ENCODE measurements at regions not wholly inside any gene's neighbourhood (a gene's known extent, or its start where the extent isn't known, plus 50 kb on each side); places are given as distances from the start of the nearest gene placed in this dataset.

- TF ChIP-seq CTCF (IDR thresholded peaks at IDR 0.05; ENCODE audit: insufficient read depth, low read depth, low read length, missing control alignments): no peak
- peak; percentile 95 for DNase-seq (ENCODE audit: low read depth)
- no peak overlapping the region for H3K4me3 ChIP-seq (ENCODE audit: low read length)
These were observed 83.3 kb upstream of the SLC38A4 start for GRCh38 chr12:46908936-46909635.

GRCh38 chr12:46910830-46911229 lies 85.0 kb upstream of the SLC38A4 start:
- DNase-seq (ENCODE audit: low read depth): no peak
- TF ChIP-seq CTCF (IDR thresholded peaks at IDR 0.05; ENCODE audit: insufficient read depth, low read depth, low read length, missing control alignments): no peak

GRCh38 chr12:46914336-46914735 lies 88.5 kb upstream of the SLC38A4 start:
- DNase-seq (ENCODE audit: low read depth): no peak
- H3K4me3 ChIP-seq (ENCODE audit: low read length): no peak overlapping the region
- TF ChIP-seq CTCF (IDR thresholded peaks at IDR 0.05; ENCODE audit: insufficient read depth, low read depth, low read length, missing control alignments): no peak

More at GRCh38 chr12:46910830-46911229, 85.0 kb upstream of the SLC38A4 start:
- H3K4me3 ChIP-seq (ENCODE audit: low read length): no peak overlapping the region

- peak; percentile 55 for DNase-seq (ENCODE audit: low read depth)
- no peak overlapping the region for H3K4me3 ChIP-seq (ENCODE audit: low read length)
- no peak for TF ChIP-seq CTCF (IDR thresholded peaks at IDR 0.05; ENCODE audit: insufficient read depth, low read depth, low read length, missing control alignments)
These were observed 89.3 kb upstream of the SLC38A4 start for GRCh38 chr12:46915082-46915481.

- no peak overlapping the region for H3K4me3 ChIP-seq (ENCODE audit: low read length)
- TF ChIP-seq CTCF (IDR thresholded peaks at IDR 0.05; ENCODE audit: insufficient read depth, low read depth, low read length, missing control alignments): no peak
- DNase-seq (ENCODE audit: low read depth): peak; percentile 41
These were observed 90.0 kb upstream of the SLC38A4 start for GRCh38 chr12:46915836-46916235.

GRCh38 chr12:46916796-46917419 lies 91.1 kb upstream of the SLC38A4 start:
- TF ChIP-seq CTCF (IDR thresholded peaks at IDR 0.05; ENCODE audit: insufficient read depth, low read depth, low read length, missing control alignments): no peak
- no peak overlapping the region for H3K4me3 ChIP-seq (ENCODE audit: low read length)
- DNase-seq (ENCODE audit: low read depth): no peak

- no peak for DNase-seq (ENCODE audit: low read depth)
- no peak overlapping the region for H3K4me3 ChIP-seq (ENCODE audit: low read length)
- TF ChIP-seq CTCF (IDR thresholded peaks at IDR 0.05; ENCODE audit: insufficient read depth, low read depth, low read length, missing control alignments): no peak
These were observed 92.0 kb upstream of the SLC38A4 start for GRCh38 chr12:46917821-46918220.

All from epithelial cell of esophagus (primary cell).